Nephron progenitor cell (in vitro differentiated cells): ENCODE measurements at regions not wholly inside any gene's neighbourhood (a gene's known extent, or its start where the extent isn't known, plus 50 kb on each side); places are given as distances from the start of the nearest gene placed in this dataset.
A peak's percentile ranks its signal among the peaks of the same experiment; 100 is the strongest.

ENCODE experiments used
- DNase-seq: peaks from one replicate; pipeline ENCODE4 v3.0.0; 2021
- H3K27ac Mint-ChIP-seq: 2 replicates; pipeline ENCODE4 v1.8.0; 2021; ENCODE audit warnings: mild to moderate bottlenecking, moderate library complexity, mixed read lengths
- H3K27me3 Mint-ChIP-seq: 2 replicates; pipeline ENCODE4 v1.8.0; 2021; ENCODE audit warnings: mild to moderate bottlenecking, low read depth, mixed read lengths; ENCODE audit not compliant: poor library complexity
- H3K36me3 Mint-ChIP-seq: 2 replicates; pipeline ENCODE4 v1.8.0; 2021; ENCODE audit warnings: low read depth, mixed read lengths
- H3K4me1 Mint-ChIP-seq: 2 replicates; pipeline ENCODE4 v1.8.0; 2021; ENCODE audit warnings: mixed read lengths
- H3K4me3 Mint-ChIP-seq: 2 replicates; pipeline ENCODE4 v1.8.0; 2021; ENCODE audit warnings: mild to moderate bottlenecking, moderate library complexity, mixed read lengths
- H3K9me3 Mint-ChIP-seq: 2 replicates; pipeline ENCODE4 v1.8.0; 2021; ENCODE audit warnings: mild to moderate bottlenecking, moderate library complexity, mixed read lengths
- TF ChIP-seq, protein P1 (sequence below): fragments of 200-600 bp; sonication (generic); IDR thresholded peaks from 2 replicates; pipeline ENCODE4 v1.5.0; 2021; ENCODE audit warnings: antibody characterized with exemption

DNA sequence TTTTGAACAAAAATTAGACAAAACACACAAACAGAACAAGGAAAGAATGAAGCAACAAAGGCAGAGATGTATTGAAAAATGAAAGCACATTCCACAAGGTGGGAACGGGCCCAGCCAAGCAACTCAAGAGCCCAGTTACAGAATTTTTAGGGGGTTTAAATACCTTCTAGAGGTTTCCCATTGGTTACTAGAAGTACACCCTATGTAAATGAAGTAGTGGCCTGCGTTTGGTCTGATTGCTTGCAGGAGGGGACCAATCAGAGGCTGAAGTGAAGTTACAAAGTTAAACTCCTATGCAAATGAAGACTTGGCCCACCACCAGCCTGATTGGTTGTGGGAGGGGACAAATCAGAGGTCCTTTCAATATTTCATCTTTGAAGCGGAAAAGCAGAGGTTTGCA lies 593.7 kb upstream of the MMS22L start:
- H3K4me1 Mint-ChIP-seq = peaks cover 6% of the 10 kb centered on the region
- H3K27me3 Mint-ChIP-seq = peaks cover 3% of the 10 kb centered on the region
- no peaks in the 10 kb centered on the region for H3K36me3 Mint-ChIP-seq
- H3K9me3 Mint-ChIP-seq = peaks cover 4% of the 10 kb centered on the region
- TF ChIP-seq, protein P1, sequence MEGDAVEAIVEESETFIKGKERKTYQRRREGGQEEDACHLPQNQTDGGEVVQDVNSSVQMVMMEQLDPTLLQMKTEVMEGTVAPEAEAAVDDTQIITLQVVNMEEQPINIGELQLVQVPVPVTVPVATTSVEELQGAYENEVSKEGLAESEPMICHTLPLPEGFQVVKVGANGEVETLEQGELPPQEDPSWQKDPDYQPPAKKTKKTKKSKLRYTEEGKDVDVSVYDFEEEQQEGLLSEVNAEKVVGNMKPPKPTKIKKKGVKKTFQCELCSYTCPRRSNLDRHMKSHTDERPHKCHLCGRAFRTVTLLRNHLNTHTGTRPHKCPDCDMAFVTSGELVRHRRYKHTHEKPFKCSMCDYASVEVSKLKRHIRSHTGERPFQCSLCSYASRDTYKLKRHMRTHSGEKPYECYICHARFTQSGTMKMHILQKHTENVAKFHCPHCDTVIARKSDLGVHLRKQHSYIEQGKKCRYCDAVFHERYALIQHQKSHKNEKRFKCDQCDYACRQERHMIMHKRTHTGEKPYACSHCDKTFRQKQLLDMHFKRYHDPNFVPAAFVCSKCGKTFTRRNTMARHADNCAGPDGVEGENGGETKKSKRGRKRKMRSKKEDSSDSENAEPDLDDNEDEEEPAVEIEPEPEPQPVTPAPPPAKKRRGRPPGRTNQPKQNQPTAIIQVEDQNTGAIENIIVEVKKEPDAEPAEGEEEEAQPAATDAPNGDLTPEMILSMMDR = no peak
- DNase-seq = no peak
- H3K27ac Mint-ChIP-seq = no peak overlapping the region
- no peak overlapping the region for H3K4me3 Mint-ChIP-seq

DNA sequence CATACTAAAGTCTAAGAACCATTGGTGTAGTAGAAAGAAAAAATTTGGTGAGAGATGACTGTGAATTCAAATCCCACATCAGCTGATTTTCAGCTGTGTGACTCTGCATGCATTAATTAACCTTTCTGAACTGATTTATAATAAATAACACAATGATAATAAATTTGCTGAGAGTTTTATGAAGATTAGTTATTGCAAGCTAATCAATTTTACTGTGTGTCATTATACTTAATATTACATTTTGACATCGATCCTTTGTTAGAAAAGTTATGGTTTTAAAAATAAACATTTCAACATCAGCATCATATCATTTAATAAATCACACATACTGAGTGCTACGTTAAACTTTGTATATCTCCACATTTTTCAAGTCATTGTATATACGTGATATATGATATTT lies 599.7 kb upstream of the MMS22L start:
- no peaks in the 10 kb centered on the region for H3K9me3 Mint-ChIP-seq
- H3K4me1 Mint-ChIP-seq = peaks cover 23% of the 10 kb centered on the region
- no peak overlapping the region for H3K27ac Mint-ChIP-seq
- no peaks in the 10 kb centered on the region for H3K36me3 Mint-ChIP-seq
- H3K27me3 Mint-ChIP-seq = peaks cover 3% of the 10 kb centered on the region
- TF ChIP-seq, protein P1 = no peak
- H3K4me3 Mint-ChIP-seq = no peak overlapping the region
- no peak for DNase-seq

DNA sequence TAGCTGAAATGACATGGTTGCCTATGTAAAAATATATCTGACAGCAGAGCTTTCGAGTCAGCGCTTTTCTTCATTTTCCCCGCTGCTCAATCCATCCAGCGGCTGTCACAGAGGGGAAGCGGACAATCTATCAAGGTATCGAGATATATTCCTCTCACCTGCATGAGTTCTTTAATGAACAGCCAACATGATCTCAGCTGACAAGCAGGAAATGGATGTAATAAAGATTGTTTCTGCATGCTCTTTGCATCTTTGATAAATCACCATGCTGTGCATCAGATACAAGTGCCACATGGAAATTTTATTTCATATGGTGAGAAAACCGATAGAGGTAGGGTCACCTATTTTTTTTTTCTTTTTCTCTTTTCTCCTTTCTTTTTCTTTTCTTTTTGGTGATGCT lies 602.3 kb upstream of the MMS22L start:
- H3K27me3 Mint-ChIP-seq = peaks cover 3% of the 10 kb centered on the region
- no peak for DNase-seq
- H3K27ac Mint-ChIP-seq = no peak overlapping the region
- TF ChIP-seq, protein P1 = no peak
- no peaks in the 10 kb centered on the region for H3K9me3 Mint-ChIP-seq
- H3K4me3 Mint-ChIP-seq = peak overlapping the region; percentile 2
- no peaks in the 10 kb centered on the region for H3K36me3 Mint-ChIP-seq
- H3K4me1 Mint-ChIP-seq = peaks cover 23% of the 10 kb centered on the region

DNA sequence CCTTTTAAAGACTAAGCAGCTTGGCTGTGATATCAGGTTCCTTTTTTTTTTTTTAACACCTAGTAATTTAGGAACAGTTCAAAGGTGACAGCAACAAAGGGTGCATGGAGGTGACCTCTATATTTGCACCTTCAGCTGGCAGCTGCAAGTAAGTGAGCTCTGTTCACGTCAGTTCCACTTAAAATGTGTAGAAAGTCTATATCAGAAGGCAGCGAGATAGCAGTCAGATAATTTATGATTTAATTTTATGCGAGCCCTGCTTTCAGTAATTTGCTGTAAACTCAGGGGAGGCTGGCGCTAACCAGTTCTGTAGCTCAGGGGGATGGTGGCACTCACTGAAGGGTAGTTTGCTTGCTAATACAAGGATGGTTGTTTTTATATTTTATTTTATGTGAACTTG lies 602.8 kb upstream of the MMS22L start:
- H3K27me3 Mint-ChIP-seq = peaks cover 3% of the 10 kb centered on the region
- no peak overlapping the region for H3K27ac Mint-ChIP-seq
- TF ChIP-seq, protein P1 = no peak
- peak overlapping the region; percentile 2 for H3K4me3 Mint-ChIP-seq
- H3K4me1 Mint-ChIP-seq = peaks cover 23% of the 10 kb centered on the region
- H3K9me3 Mint-ChIP-seq = no peaks in the 10 kb centered on the region
- peak; percentile 3 for DNase-seq
- no peaks in the 10 kb centered on the region for H3K36me3 Mint-ChIP-seq

DNA sequence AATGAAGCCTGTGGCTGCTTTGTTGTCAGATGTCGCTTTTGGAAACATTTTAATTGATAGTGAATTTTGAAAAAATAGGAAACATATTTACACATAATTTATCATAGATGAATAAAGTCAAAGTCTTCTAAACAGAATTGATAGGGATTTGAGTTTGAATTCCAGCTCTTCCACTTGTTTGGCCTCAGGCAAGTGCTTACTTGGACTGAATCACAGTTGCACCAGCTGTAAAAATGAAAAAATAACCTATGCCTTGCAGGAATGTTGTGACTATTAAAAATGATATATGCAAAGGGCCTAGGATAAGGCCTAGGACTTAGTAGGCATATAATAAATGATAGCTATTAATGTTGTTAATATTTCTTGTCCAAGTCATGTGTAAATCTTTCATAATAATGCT lies 618.5 kb upstream of the MMS22L start:
- DNase-seq = no peak
- H3K36me3 Mint-ChIP-seq = no peaks in the 10 kb centered on the region
- H3K27ac Mint-ChIP-seq = no peak overlapping the region
- peaks cover 16% of the 10 kb centered on the region for H3K9me3 Mint-ChIP-seq
- peaks cover 4% of the 10 kb centered on the region for H3K27me3 Mint-ChIP-seq
- H3K4me3 Mint-ChIP-seq = no peak overlapping the region
- H3K4me1 Mint-ChIP-seq = no peaks in the 10 kb centered on the region
- TF ChIP-seq, protein P1 = no peak

DNA sequence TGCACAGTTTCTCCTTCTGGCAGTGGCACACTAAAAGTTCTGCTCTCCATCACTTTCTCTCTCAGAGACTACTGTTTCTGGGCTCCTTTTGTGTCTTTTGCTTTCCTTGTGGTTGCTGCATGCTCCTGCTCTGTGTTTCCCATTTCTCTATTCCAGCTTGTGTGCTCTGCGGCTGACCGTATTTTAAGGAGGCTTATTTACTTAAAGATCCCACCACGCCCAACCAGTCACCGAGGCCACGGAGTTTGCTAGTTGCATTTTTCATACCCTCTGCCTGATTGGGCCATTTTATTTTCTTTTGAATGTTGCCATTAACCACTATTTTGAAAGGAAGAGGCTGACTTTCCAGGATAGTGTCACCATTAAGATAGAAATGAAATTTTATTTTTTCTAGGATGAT lies 626.4 kb upstream of the MMS22L start:
- H3K4me1 Mint-ChIP-seq = no peaks in the 10 kb centered on the region

More for the DNA sequence above, 626.4 kb upstream of the MMS22L start:
- peaks cover 3% of the 10 kb centered on the region for H3K27me3 Mint-ChIP-seq
- H3K9me3 Mint-ChIP-seq = peaks cover 19% of the 10 kb centered on the region
- TF ChIP-seq, protein P1 = no peak
- DNase-seq = no peak
- no peak overlapping the region for H3K4me3 Mint-ChIP-seq
- no peaks in the 10 kb centered on the region for H3K36me3 Mint-ChIP-seq
- peak overlapping the region; percentile 55 for H3K27ac Mint-ChIP-seq
